Activated T-helper 1 cell treated with Interleukin-2 at 50 U/mL for 16 hours (primary cell): ENCODE measurements at regions not wholly inside any gene's neighbourhood (a gene's known extent, or its start where the extent isn't known, plus 50 kb on each side); places are given as distances from the start of the nearest gene placed in this dataset.
"Not testable (repeated sequence)": the region's sequence is repeated elsewhere in the genome, so short reads cannot be mapped to it uniquely, and the experiment has no call there.

Experiments used
- DNase-seq: peaks from one replicate; pipeline ENCODE4 v3.0.0-alpha.2; 2020; ENCODE audit warnings: low read depth

GRCh38 chr9:97773723-97774122, 76.6 kb upstream of the XPA start:
- no peak for DNase-seq

DNA sequence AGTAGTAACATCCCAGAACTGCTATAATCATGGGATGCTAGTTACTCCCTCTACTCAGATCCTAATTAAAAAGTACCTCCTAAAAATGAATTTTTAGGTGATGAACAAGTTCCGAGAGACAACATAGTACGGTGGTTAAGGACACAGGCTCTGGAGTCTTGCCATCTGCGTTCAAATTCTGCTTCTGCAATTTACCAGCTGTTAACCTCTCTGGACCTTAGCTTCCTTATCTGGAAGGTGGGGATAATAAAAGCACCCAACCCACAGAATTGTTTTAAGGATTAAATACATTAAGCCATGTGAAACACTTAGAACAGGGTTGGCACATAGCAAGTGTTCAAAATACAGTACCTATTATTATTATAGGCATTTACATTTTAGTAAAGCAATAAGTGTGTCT, 77.5 kb upstream of the XPA start:
- no peak for DNase-seq

GRCh38 chr9:97778740-97779139, 74.3 kb upstream of the FOXE1 start:
- DNase-seq = not testable (repeated sequence)

DNA sequence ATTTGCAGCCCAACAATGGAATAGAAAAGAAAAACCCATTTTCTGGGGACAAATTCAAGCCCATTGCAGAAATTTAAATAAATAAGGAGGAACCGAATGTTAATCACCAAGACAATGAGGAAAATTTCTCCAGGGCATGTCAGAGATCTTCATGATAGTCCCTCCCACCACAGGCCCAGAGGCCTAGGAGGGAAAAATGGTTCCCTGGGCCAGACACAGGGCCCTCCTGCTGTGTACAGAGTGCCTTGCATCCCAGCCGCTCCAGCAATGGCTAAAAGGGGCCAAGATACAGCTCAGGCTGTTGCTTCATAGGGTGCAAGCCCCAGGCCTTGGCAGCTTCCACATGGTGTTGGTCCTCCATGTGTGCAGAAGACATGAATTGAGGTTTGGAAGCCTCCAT, 73.4 kb upstream of the FOXE1 start:
- DNase-seq = no peak

GRCh38 chr9:97781902-97782301, 71.1 kb upstream of the FOXE1 start:
- DNase-seq = no peak

- DNase-seq = no peak
Measured at GRCh38 chr9:97786341-97786740, 66.7 kb upstream of the FOXE1 start.

- DNase-seq = no peak
Measured at GRCh38 chr9:97787551-97787950, 65.5 kb upstream of the FOXE1 start.

GRCh38 chr9:97788763-97789663, 64.0 kb upstream of the FOXE1 start:
- no peak for DNase-seq

DNA sequence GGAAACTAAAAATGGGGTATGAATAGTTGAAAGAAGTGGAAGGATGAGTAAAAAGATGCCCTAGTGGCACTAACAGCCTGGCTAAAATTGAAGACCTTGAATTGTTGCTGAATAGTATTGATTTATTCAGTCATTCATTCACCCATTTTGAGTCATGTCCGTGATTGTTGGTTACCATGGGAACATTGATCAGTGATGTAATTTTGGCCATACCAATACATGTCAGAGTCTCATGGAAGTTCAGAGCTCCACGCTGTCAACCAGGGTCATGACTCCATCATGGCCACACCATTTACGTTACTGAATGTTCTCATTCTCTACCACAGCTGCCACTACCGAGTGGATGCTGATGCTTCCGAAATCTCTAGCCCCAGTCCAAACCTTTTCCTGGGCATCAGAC, 62.5 kb upstream of the FOXE1 start:
- no peak for DNase-seq

DNA sequence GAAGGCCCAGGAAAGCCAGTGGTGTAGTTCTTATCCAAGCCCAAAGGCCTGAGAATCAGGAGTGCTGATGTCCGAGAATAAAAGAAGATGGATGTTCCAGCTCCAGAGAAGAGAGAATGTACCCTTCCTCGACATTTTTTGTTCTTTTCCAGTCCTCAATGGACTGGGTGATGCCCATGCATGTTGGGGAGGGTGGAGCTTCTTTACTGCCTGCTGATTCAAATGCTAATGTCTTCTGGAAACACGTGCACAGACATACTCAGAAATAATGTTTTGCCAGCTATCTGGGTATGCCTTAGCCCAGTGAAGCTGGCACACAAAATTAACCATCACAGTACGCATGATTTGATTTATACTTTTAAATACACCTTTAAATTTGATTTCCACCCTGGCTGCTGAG, 61.5 kb upstream of the FOXE1 start:
- DNase-seq = no peak

DNA sequence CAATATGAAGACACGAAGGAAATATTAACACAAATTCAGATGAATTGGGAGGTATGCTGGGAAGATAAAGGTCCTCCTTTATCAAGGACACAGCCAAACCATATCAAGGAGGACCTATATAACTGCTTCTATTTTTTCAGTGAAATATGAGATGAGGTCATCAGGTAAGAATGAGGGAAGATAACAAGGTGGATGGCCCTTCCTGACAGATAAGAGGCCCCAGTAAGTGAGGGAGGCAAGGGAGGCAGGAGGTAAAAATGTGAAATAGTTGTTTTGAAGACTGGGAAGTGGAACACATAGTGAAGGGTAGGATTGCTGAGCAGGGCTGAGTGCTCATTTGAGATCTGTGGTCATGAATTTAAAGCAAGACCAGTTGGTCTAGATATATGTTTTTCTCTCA, 60.0 kb upstream of the FOXE1 start:
- no peak for DNase-seq

- DNase-seq = no peak
Measured at GRCh38 chr9:97794666-97795065, 58.4 kb upstream of the FOXE1 start.

- not testable (repeated sequence) for DNase-seq
Measured at GRCh38 chr9:97796176-97796575, 56.9 kb upstream of the FOXE1 start.

- DNase-seq = no peak
Measured at GRCh38 chr9:97801180-97801579, 51.8 kb upstream of the FOXE1 start.

GRCh38 chr9:97802276-97802675, 50.8 kb upstream of the FOXE1 start:
- DNase-seq = no peak

- peak; percentile 70 for DNase-seq
Measured at GRCh38 chr9:97803167-97804058, 49.6 kb upstream of the FOXE1 start.
